ENCODE measurements at regions not wholly inside any gene's neighbourhood (a gene's known extent, or its start where the extent isn't known, plus 50 kb on each side); places are given as distances from the start of the nearest gene placed in this dataset.
"Not testable (repeated sequence)": the region's sequence is repeated elsewhere in the genome, so short reads cannot be mapped to it uniquely, and the experiment has no call there.

- no peak for DNase-seq
Observed at GRCh38 chr2:65778137-65778536, 345.7 kb upstream of the SPRED2 start.

GRCh38 chr2:65775839-65776238 is 343.4 kb upstream of the SPRED2 start:
- DNase-seq, result no peak

GRCh38 chr2:65767946-65768345 is 335.5 kb upstream of the SPRED2 start:
- DNase-seq, result no peak

- DNase-seq, result no peak
Observed at GRCh38 chr2:65766768-65767267, 334.4 kb upstream of the SPRED2 start.

GRCh38 chr2:65765376-65765775 is 333.0 kb upstream of the SPRED2 start:
- no peak for DNase-seq

GRCh38 chr2:65762068-65762467 is 329.7 kb upstream of the SPRED2 start:
- no peak for DNase-seq

GRCh38 chr2:65754219-65754618 is 321.8 kb upstream of the SPRED2 start:
- no peak for DNase-seq

GRCh38 chr2:65751408-65751807 is 319.0 kb upstream of the SPRED2 start:
- no peak for DNase-seq

GRCh38 chr2:65749545-65749944 is 317.1 kb upstream of the SPRED2 start:
- DNase-seq, result no peak

- DNase-seq, result not testable (repeated sequence)
Observed at GRCh38 chr2:65747875-65748274, 315.5 kb upstream of the SPRED2 start.

GRCh38 chr2:65746931-65747675 is 314.7 kb upstream of the SPRED2 start:
- no peak for DNase-seq

- no peak for DNase-seq
Observed at GRCh38 chr2:65744477-65745200, 312.2 kb upstream of the SPRED2 start.

GRCh38 chr2:65742977-65743376 is 310.6 kb upstream of the SPRED2 start:
- no peak for DNase-seq

GRCh38 chr2:65739927-65740326 is 307.5 kb upstream of the SPRED2 start:
- DNase-seq, result no peak

- DNase-seq, result no peak
Observed at GRCh38 chr2:65737452-65738011, 305.1 kb upstream of the SPRED2 start.

- no peak for DNase-seq
Observed at GRCh38 chr2:65731476-65731875, 299.1 kb upstream of the SPRED2 start.

GRCh38 chr2:65730186-65730585 is 297.8 kb upstream of the SPRED2 start:
- DNase-seq, result no peak

GRCh38 chr2:65729246-65729645 is 296.8 kb upstream of the SPRED2 start:
- no peak for DNase-seq

GRCh38 chr2:65728477-65729180 is 296.2 kb upstream of the SPRED2 start:
- no peak for DNase-seq

- DNase-seq, result no peak
Observed at GRCh38 chr2:65727816-65728215, 295.4 kb upstream of the SPRED2 start.

GRCh38 chr2:65727381-65727780 is 295.0 kb upstream of the SPRED2 start:
- no peak for DNase-seq

GRCh38 chr2:65724752-65725151 is 292.4 kb upstream of the SPRED2 start:
- DNase-seq, result no peak

- no peak for DNase-seq
Observed at GRCh38 chr2:65724336-65724735, 291.9 kb upstream of the SPRED2 start.
